HG03439 (cell line): ENCODE measurements at regions not wholly inside any gene's neighbourhood (a gene's known extent, or its start where the extent isn't known, plus 50 kb on each side); places are given as distances from the start of the nearest gene placed in this dataset.
"Not testable (repeated sequence)": the region's sequence is repeated elsewhere in the genome, so short reads cannot be mapped to it uniquely, and the experiment has no call there.

Experiments used
- ATAC-seq: cut with Tn5 transposase; IDR thresholded peaks from one replicate; pipeline ENCODE4 v1.9.1; 2021; ENCODE audit warnings: mild to moderate bottlenecking, moderate library complexity; ENCODE audit not compliant: unreplicated experiment

DNA sequence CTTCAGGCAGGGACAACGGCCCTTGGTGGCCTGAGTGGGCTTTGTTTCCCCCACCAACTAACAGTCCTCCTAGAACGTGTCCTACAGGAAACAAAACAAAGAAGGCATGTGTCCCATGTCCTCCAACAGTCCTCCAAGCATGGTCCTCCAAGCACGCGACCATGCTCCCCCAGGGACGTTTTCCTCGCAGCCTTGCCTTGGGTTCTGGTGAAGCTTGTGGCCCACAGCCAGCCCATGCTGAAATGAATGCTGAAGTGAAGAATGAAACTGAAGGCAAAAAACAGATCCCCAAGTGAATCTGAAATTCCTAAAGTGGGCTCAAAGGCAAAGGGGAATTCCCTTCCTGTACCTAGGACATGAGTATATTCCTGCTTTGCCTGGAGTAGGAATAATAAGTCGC, 176.6 kb downstream of the JCAD start:
- ATAC-seq, result no peak

DNA sequence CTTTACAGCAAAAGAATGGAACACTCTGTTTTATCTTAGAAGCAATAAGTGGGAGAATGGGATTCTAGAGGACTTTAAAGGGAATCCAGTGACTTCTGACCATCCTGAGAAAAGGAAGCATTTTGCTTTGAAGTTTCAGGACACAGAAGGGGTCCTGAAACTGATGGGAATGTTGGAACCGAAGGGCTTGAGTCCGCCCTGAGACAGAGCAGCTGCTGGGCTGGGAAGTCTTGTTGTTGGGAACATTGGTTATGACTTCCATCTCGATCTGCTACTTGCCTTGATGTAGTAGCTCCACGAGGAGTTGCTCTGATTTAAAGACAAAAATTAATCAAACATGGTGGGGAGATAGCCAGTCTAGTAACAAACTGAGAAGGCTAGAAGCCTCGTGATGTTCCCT, 177.6 kb downstream of the JCAD start:
- ATAC-seq, result no peak

DNA sequence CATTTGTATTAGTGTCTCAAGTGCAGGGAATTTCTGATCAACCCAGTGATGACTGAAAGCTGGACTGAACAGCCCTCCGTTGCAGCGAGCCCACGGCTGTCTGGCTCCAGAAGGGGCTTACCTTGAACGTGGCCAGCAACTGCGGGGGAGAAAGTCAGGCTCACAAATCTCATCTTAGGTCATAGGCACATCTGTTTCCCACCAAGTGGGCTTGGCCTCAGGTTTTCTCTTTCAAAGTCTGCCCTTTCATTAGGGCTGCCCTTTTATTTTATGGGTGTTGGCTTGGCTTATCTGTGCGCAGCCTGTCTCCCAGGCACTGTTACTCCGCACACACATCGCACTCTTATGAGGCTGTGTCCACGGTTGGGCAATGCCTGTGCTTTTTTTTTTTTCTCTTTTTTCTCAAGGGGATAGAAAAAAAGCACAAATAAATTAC, 178.0 kb downstream of the JCAD start:
- no peak for ATAC-seq

DNA sequence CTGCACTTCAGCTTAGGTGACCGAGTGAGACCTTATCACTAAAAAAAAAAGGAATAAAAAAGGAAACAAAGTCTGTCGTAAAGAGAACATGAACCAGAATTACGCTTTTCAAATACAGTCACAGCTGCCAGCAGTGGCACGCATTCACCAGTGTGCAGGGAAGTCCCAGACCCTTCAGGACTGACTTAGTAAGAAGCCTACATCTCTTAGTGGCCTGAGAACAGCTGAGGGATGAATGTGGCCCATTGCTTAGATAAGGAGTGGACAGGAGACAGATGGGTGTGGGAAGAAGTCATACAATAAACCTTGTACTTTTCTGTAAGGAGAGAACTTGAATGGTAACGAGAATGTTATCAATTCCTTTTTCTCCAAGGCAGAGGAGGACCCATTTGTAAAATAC, 178.5 kb downstream of the JCAD start:
- no peak for ATAC-seq

DNA sequence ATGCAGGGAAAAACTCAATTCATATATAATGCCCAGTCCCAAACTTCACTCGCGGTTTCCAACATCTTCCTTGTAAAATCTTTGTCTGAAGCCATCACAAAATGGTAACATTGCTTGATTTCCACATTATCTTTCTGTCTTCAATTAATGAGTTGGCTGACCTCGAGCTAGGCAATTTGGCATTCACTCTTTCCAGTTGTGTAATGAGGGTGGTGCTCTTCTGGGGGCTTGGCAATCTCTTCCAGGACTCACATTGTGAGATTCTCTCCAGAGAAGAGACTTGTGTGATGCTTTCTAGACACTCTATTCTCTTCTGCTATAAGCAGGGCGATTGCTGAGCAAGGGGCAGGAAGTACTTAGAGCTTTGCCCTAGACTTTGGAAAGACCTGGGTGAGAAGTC, 179.5 kb downstream of the JCAD start:
- ATAC-seq, result no peak

DNA sequence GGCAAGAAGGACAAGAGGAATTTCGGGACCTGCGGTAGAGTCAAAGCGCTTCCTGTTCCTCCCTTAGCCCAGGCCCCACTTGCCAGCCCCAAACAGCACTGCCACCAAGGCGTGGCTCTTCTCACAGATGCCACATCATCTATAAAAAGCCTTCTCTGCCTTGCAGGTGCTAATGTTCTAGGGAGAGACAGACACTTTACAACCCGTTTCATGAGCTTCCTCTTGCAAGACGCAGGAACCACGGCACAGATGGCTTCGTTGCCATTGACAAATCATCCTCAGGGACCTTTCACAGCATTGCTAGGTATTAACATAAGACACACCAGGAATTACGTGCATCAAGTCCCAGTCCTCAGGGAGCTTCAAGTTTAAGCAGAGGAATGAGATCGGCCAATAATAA, 180.9 kb downstream of the JCAD start:
- no peak for ATAC-seq

DNA sequence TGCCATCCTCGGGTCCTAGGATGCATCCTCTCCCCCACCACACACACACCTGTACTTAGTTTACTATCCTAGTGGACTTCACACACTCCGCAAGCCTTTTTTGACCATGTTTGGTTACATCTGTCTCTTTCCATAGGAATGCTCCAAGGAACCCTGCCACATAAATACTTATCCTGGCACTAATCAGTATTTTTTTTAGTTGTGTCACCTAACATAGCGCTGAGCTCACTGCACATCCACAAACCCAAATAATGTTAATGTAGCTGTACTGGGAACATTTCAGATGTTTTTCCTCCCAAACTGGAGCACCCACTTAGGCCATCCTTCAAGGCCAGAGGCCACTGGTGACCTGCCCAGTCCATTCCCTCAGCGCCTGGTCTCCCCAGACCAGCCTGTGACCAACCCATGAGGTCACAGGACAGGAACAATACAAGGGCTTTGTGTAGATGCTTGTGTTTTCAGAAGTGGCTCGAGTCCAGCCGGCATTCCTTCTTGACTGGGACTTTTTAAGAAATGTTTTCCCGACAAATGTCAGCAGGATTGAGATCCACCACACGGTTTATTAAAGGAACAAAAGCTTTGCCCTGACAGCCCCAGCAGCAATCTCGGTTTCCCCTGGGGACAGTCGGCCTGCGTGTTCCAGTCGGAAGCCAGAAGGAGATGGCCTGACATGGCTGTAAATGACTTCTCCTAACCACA, 181.4 kb downstream of the JCAD start:
- no peak for ATAC-seq

DNA sequence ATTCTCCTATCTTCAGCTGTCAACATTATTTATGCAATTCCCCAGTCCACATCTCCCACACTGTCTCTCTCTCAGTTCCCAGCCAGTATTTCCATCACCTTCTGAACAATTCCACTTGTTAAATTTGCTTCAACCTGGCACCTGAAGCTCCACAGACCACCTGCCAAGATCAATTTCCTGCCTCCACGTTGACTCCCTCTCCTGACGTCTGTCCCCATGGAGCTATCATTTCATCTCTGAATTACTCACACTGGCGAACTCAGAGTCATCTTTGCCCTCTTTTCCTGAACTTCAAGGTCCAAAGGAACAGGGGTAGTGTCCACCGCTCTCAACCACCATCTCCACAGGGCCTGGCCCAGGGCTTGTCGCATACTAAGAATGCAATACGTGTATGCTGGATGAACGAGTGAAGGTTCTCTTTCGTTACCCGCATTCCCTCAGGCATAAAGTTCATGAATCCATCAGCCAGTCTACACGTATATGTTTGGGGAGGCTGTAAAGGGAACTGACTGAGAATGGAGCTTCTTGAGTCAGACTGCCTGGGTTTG, 183.3 kb downstream of the JCAD start:
- ATAC-seq, result no peak

DNA sequence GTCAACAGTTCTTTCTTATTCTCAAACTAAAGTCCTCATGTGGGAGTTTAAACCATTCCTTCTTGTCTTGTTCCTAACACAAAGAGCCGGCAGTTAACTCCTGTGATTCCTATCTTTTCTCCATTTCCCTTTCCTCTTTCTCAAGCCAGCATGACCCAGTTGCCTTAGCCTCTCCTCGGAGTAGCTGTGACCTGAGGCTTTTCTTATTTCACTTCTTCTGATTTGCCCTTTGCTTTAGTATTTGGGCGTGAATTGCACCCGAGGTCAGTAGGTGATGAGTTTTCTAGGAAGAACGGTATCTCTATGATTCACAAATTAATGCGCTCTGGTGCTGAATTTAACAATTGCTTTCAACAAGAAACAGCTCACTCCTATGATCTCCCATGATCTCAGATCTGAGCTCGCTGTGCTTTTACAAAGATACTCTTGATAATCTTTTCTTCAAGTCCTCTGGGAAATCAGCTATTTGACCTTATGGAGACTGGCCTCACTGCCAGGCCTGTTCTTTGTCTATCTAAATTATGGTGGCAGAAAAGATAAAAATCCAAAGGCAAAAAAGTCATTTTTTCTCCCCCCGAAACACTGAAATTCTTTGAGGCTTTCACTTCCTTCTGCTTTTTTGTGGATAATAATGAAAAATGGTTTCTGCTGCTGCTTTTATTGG, 184.6 kb downstream of the JCAD start:
- no peak for ATAC-seq

DNA sequence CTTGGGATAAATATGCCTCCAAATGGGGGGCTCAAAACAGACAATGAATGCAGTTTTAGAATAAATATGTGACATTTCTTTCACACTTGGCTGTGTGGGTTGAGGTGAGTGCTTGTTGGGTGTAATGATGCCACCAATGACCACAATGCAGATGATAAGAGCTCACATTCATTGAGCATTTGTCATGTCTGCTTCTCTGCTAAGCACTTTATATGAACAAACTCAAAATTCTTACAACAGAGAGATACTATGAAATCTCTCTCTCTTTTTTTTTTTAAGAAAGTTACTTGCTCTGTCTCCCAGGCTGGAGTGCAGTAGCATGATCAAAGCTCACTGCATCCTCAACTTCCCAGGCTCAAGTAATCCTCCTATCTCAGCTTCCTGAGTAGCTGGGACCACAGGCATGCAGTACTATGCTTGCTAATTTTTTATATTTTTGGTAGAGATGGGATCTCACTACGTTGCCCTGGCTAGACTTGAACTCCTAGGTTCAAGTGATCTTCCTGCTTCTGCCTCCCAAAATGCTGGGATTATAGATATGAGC, 185.4 kb downstream of the JCAD start:
- no peak for ATAC-seq

DNA sequence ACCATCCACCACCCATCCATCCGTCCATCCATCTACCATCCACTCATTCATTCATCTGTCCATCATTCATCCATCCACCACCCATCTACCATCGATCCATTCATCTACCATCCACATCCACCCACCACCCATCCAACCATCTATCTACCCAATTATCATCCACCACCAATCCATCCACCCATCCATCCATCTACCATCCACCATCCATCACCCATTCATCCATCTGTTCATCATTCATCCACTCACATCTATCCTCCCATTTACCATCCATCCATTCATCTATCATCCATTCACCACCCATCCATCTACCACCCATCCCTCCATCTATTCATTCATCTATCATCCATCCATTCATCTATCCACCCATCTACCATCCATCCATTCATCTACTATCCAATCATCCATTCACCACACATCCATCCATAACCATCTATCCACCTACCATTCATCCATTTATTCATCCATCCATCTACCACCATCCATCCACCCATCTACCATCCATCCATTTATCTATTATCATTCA, 188.8 kb downstream of the JCAD start:
- no peak for ATAC-seq

DNA sequence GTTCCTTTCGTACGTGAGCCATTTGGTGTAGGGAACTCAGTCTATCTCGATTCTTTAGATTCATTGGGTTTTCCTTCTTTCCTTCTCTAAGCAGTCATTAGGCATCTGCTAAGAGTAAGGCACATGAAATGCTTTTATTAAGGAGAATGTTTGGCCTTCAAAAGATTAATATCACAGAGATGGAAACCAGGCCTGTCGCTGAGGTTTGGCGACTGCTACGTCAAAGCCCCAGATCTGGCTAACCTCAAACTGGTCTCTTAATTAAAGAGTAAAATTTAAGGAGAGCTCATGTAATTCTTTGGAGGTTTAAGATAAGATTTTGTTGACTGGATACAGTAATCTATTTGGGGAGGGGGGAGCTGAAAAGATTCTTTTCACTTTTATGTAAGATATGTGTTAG, 189.8 kb downstream of the JCAD start:
- no peak for ATAC-seq

DNA sequence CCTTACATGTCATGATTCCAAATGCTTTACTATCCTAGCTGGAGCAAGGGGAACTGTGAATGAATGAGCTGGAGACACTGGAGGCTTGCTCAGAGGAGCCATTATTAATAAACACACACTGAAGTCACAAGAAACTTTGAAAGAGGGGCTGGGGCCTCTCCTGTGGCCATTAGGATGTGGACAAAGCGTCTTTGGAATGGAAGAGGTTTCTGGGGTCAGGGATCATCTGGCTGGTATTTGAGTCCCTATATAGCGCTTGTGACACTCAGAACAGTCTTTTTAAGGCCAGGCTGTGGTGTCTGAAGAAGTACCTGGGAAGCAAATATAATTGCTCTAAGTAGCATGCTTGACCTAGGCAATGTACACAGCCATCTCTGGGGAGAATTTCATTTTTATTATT, 193.0 kb downstream of the JCAD start:
- no peak for ATAC-seq

DNA sequence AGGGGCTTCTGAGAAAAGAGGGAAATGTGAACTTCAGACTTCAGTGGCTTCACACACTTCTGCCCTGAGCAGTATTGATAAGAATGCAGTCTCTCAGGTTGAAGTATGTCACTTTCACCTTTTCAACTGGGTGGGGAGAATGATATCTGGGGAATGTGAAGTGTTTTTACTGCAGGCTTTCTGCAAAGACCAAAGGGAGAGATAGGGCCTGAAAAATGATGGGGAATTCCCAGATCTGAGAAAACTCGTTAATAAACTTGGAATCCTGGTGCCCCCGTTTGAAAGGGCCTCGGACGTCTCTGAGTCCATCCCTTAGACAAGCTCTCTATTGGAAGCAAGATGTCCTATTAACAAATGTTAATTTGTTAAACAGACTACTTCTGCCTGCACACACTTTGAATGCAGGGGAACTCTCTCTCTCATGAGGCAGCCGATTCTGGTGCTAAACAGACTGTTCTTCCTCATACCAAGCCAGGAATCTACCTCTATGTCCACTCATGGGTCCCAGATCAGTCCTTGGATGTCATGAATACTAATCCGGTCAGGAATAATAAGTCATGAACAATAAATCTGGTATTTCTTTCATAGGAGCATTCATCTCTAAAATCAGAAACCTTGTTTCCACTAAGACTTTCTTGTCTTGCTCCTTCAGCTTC, 193.6 kb downstream of the JCAD start:
- no peak for ATAC-seq

DNA sequence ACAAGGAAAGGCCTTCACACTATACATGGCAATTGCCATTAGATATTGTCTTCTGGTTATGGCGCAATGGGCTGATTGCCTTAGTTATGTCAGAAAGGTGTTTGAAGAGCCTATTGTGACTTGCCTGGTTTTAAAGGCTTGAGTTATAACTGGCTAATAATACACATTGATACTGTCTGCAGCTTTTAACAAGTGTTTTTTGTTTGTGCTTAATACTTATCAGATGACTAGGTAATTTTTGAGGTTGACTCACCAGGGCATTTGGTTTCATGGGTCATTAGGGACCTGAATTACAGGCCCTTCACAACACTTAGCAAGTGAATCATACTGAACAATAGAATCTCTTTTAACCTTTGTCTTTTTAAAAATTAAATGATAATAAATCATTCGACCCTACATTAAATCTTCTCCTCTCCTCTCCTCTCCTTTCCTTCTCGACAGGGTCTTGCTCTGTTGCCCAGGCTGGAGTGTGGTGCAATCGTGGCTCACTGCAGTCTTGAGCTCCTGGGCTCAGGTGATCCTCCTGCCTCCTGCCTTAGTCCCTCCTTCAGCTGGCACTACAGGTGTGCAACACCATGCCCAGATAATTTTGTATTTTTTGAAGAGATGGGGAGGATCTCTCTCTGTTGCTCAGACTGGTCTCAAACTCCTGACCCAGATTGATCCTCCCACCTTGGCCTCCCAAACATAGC, 196.3 kb downstream of the JCAD start:
- ATAC-seq, result no peak

DNA sequence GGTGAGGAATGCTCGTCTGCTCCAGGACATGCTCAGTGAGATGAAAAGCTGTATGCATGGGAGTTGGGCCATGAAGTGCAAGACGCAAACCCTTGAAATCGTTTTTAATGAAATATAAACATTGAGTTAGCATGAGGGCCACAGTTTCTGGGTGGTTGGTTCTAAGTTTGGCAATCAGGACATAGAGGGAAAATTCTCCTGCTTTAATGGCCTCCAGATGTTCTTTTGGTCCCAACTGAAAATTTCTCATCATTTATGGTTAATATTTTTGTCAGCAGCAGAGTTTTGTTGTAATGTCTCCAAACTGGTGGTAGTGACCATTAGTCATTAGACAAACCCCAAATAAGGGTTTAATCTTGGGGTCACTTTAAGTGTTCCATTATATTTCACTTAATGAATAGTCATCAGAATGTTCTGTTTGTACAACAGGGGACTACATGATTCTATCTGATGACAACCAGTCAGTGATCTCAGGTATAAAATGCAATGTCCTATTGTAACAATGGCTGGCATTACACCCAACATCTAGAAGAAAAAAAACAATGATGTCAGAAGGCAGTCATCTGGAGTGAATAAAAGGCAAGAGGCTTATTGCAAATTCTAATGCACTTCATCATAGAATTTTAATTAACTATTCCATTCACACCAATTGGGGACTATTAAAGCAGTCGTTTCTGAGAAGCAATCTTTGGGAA, 197.4 kb downstream of the JCAD start:
- ATAC-seq, result no peak

DNA sequence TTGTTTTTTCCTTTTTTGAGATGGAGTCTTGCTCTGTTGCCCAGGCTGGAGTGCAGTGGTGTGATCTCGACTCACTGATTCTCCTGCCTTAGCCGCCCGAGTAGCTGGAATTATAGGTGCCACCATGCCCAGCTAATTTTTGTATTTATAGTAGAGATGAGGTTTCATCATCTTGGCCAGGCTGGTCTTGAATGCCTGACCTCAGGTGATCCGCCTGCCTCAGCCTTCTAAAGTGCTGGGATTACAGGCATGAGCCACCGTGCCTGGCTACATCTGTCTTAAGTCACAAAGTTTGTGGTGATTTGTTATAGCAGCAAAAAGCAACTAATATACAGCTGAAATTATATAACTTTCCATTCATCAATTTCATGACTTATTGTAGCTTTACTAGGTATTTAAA, 198.2 kb downstream of the JCAD start:
- ATAC-seq, result not testable (repeated sequence)

DNA sequence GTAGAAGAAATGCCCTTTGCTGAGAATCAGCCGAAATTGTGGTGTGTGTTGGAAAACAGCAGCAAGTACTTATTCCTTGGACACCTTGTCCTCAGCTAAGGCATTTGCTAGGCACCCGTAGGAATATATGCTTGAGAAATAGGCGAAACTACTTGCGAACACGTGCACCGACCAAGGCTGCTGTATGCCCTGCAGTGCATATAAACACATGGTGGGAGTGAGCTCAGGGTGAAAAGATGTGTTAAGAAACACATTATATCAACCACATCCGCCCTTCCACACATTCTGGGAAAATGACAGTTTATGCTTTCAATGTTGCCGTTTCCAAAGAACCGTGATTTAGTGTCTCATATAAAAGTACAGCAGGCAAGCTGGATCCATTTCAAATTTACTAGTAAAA, 199.2 kb downstream of the JCAD start:
- ATAC-seq, result no peak

DNA sequence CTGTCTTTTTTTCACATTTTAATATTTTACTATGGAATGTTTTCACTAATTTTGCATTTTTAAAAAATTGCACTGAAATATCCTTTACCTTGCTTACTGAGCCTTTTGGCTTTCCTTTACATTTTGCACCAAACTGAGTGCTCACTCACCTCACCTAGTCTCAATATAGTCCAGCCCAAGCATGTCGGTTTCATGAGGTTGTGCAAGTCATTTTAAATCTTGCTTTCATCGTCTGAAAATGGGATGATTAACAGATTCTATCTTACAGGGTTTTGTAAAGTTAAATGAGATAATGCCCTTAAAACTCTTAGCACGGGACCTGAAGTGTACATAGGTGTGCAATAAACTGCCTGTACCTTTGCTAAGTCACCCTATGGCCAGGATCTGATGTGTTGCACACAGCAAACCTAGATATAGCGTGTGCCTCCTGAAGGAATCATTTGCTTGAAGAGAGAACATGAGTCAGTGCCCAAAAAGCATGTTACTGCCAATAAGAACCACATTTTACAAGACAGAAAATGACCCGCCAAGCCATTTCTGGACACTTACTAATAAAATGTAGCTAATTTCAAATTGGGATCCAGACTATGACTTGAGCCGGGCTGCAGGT, 199.8 kb downstream of the JCAD start:
- ATAC-seq, result no peak

DNA sequence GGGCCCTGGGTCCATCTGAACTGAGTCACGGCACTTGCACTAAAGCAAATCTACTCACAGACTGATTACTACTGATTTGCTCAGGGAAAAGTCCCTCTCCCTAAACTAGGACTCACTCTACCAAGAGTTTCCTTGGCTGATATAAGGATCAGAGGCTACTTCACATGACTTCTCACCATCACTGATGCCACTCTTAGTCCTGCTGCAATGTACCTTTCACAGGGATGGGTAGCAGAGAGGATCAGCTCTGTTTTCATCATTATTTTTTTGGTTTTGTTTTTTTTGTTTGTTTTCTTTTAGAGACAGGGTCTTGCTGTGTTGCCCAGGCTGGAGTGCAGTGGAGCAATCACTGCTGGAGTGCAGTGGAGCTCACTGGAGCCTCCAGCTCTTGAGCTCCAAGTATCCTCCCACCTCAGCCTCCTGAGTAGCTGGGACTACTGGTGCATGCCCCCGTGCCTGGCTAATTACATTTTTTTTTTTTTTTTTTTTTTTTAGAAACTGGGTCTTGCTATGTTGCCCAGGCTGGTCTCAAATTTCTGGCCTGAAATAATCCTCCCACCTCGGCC, 200.6 kb downstream of the JCAD start:
- no peak for ATAC-seq
